Activated T-helper 17 cell treated with anti-CD3 and anti-CD28 coated beads, Interleukin-2, amount 50 U/mL, for 72 hours (primary cell): ENCODE measurements at regions not wholly inside any gene's neighbourhood (a gene's known extent, or its start where the extent isn't known, plus 50 kb on each side); places are given as distances from the start of the nearest gene placed in this dataset.
"Not testable (repeated sequence)": the region's sequence is repeated elsewhere in the genome, so short reads cannot be mapped to it uniquely, and the experiment has no call there.

Experiments
- ATAC-seq: fragments of 150-1000 bp; cut with Tn5 transposase; replicated peaks from 2 replicates; pipeline ENCODE4 v1.10.0; 2021; ENCODE audit warnings: mild to moderate bottlenecking, moderate library complexity
- H3K27ac Mint-ChIP-seq: one replicate; pipeline ENCODE4 v1.8.0; 2022; ENCODE audit warnings: mixed read lengths
- H3K27me3 Mint-ChIP-seq: one replicate; pipeline ENCODE4 v1.8.0; 2022; ENCODE audit warnings: mixed read lengths
- H3K36me3 Mint-ChIP-seq: one replicate; pipeline ENCODE4 v1.8.0; 2022; ENCODE audit warnings: low read depth, mild to moderate bottlenecking, mixed read lengths
- H3K4me1 Mint-ChIP-seq: one replicate; pipeline ENCODE4 v1.8.0; 2022; ENCODE audit warnings: mixed read lengths
- H3K4me3 Mint-ChIP-seq: one replicate; pipeline ENCODE4 v1.8.0; 2022; ENCODE audit warnings: mild to moderate bottlenecking, mixed read lengths
- H3K9me3 Mint-ChIP-seq: one replicate; pipeline ENCODE4 v1.8.0; 2022; ENCODE audit warnings: mixed read lengths

DNA sequence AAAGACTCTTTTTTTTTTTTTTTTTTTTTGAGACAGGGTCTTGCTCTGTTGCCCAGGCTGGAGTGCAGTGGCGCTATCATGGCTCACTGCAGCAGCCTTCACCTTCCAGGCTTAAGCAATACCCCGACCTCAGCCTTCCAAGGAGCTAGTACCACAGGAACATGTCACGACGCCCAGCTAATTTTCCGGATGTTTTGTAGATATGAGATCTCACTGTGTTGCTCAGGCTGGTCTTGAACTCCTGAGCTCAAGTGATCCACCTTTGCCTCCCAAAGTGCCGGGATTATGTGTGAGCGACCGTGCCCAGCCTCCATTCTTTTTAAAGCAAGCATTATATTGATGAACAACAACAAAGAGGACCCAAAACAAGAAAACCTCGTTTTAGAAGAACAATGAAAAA lies 307.1 kb upstream of the ID2 start:
- ATAC-seq: no peak
- Mint-ChIP-seq H3K27ac (no peak overlapping the region), H3K4me1 (peaks cover 32% of the 10 kb centered on the region), H3K4me3 (no peak overlapping the region), H3K27me3 (no peaks in the 10 kb centered on the region), H3K9me3 (no peaks in the 10 kb centered on the region), H3K36me3 (peaks cover 34% of the 10 kb centered on the region)

DNA sequence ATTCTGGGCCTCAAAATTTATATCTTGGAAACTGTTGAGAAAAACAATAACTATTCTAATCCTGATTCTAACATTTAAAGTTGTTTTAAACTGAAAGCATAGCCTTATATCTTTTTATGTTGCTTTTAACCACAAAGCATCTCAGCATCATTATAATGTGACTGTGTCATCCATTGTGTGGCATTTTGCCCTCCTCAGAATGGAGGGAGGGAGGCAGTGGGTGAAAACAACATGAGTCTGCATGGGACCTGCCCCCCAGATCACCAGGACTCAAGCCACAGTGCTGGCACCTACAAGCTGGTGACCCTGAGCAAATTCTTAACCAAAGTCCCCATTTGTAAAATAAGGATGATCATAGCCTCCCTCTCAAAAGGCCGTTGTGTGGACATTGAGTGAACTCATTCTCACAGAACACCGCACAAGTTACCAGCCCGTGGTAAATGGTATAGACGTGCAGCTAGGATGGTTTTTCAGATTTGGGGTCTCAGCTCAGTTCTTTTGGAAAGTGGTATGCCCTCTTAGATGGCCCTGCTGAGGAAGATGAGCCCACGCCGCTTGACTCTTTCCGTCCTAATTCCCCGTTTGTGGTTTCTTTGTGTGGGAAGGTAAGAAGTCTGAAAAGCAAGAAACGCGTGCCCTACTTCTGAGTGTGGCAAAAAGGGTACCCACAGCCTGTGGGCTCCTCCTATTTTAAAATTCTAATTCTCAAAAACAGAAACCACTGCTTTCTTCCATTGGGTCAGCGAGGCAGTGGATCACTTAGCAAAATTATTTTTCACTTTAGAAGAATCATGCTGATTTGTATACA lies 305.0 kb upstream of the ID2 start:
- Mint-ChIP-seq H3K27ac (peak overlapping the region; percentile 97), H3K4me1 (peaks cover 37% of the 10 kb centered on the region), H3K36me3 (peaks cover 47% of the 10 kb centered on the region), H3K9me3 (no peaks in the 10 kb centered on the region), H3K4me3 (peak overlapping the region; percentile 78), H3K27me3 (no peaks in the 10 kb centered on the region)
- ATAC-seq: peak; percentile 57

DNA sequence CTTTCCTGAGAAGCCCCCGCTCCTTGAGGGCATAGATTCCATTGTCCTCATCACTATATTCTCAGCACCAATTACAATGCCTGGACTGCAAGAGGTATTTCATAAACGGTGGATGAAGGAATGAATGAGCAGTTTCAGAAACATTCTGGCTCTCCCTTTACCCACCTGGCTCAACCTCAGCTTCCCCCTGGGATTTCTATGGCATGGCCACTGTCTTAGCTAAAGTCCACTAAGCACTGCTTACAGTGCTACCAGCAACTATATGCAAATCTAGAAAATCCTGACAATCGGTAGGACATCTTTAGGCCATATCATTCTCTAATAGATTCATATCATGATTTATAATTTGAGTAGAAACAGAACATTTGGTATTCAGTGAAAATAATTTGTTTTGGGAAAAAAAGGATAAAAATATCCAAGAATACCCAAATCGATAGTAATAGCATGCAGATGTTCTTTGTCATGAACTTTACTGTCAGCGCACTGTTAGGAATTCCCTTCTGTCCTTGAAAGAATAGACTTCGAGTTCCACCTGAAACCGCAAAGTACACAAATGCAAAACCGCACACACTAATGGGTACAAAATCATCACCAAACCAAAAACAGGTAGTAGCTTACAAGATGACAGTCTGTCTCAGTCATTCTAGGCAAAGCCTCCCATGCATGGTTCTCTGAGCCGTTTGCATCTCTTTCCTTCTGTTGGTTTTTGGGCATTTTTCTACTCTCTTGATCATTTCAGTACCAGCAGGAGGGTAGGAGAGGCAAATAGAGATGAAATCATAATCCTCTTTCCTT lies 303.6 kb upstream of the ID2 start:
- Mint-ChIP-seq H3K27ac (peak overlapping the region; percentile 97), H3K4me3 (peak overlapping the region; percentile 78)

DNA sequence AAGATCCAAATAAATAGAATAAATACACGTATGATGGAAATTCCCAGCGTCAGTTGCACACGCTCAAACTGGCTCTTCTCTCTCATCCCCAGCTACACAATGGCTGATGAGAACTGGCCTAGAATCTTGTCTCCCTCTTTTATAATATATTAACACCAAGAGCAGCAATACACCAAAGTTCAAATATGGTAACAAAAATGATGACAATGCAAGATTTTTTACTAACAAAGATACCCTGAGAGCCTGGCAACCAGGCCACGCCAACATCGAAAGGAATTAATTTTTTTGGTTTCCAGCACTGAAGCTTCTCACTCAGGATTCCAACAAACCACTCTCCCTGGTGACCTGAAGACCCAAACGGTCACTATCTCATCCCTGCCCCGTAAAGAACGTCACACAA lies 302.7 kb upstream of the ID2 start:
- H3K4me3 Mint-ChIP-seq: peak overlapping the region; percentile 78
- H3K27ac Mint-ChIP-seq: peak overlapping the region; percentile 97
- peaks cover 57% of the 10 kb centered on the region for H3K36me3 Mint-ChIP-seq
- H3K4me1 Mint-ChIP-seq: peaks cover 50% of the 10 kb centered on the region
- H3K27me3 Mint-ChIP-seq: no peaks in the 10 kb centered on the region
- no peak for ATAC-seq
- H3K9me3 Mint-ChIP-seq: no peaks in the 10 kb centered on the region

More for the DNA sequence above, 303.6 kb upstream of the ID2 start:
- Mint-ChIP-seq H3K4me1 (peaks cover 44% of the 10 kb centered on the region), H3K36me3 (peaks cover 53% of the 10 kb centered on the region), H3K27me3 (no peaks in the 10 kb centered on the region), H3K9me3 (no peaks in the 10 kb centered on the region)
- ATAC-seq: peak; percentile 82

DNA sequence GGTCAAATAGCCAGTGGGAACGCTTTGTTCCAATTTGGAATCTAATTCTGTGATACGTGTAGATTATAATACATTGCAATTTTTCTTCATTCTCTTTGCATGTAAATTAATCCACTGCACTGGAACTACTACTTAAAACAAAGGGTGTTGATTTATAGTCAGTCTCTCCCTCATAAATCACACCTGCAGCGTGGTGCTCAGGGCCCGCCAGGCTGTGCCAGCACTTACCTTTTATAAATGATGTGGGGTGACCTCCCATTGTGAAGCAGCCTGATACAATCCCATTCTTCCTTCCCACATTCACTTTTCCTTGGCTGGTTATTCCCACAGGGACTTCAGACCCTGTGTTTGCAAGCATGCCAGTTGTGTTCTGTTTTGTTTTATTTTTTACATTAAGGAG lies 302.3 kb upstream of the ID2 start:
- H3K36me3 Mint-ChIP-seq: peaks cover 57% of the 10 kb centered on the region
- no peaks in the 10 kb centered on the region for H3K9me3 Mint-ChIP-seq
- no peaks in the 10 kb centered on the region for H3K27me3 Mint-ChIP-seq
- peaks cover 55% of the 10 kb centered on the region for H3K4me1 Mint-ChIP-seq
- peak overlapping the region; percentile 78 for H3K4me3 Mint-ChIP-seq
- peak overlapping the region; percentile 97 for H3K27ac Mint-ChIP-seq
- no peak for ATAC-seq

DNA sequence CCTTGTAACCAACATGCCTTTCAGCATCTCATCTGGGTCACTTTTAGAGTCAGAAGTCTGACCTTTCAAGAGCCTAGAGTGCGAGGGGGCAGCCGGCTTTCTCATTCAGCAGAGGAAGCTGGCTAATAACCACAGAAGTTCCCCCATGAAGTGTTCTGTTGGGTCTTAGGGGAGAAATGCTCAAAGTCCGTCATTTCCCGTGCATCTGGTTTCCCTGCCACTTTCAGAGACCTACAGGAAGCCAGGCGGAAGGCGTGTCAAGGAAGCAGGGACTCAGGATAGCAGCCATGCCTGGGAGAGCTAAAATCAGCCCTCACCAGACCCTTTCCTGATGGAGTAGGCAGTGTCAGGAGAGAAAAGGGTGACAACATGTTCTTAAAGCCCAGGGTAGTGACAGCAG lies 301.8 kb upstream of the ID2 start:
- H3K9me3 Mint-ChIP-seq: no peaks in the 10 kb centered on the region
- peak overlapping the region; percentile 78 for H3K4me3 Mint-ChIP-seq
- no peaks in the 10 kb centered on the region for H3K27me3 Mint-ChIP-seq
- peaks cover 57% of the 10 kb centered on the region for H3K4me1 Mint-ChIP-seq
- peak overlapping the region; percentile 97 for H3K27ac Mint-ChIP-seq
- H3K36me3 Mint-ChIP-seq: peaks cover 57% of the 10 kb centered on the region
- no peak for ATAC-seq

DNA sequence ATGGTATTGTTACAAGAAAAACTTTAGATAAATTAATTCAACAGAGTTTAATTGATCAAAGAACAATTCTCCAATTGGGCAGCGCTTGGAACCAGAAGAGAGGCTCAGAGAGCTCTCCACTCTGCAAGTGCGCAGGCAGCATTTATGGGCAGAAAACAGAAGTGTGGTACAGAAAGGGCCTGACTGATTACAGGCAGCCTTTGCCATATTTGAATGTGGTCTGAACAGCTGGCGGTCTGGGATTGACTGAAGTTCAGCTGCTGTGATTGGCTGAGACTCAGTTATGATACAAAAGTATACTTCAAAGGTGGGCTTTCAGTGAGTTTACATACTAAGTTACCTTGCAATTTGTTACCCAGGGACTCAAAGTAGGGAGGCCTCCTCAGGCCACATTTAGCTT lies 301.3 kb upstream of the ID2 start:
- ATAC-seq: no peak
- Mint-ChIP-seq H3K27ac (no peak overlapping the region), H3K36me3 (peaks cover 57% of the 10 kb centered on the region), H3K27me3 (no peaks in the 10 kb centered on the region), H3K9me3 (no peaks in the 10 kb centered on the region), H3K4me3 (peak overlapping the region; percentile 78), H3K4me1 (peaks cover 57% of the 10 kb centered on the region)

DNA sequence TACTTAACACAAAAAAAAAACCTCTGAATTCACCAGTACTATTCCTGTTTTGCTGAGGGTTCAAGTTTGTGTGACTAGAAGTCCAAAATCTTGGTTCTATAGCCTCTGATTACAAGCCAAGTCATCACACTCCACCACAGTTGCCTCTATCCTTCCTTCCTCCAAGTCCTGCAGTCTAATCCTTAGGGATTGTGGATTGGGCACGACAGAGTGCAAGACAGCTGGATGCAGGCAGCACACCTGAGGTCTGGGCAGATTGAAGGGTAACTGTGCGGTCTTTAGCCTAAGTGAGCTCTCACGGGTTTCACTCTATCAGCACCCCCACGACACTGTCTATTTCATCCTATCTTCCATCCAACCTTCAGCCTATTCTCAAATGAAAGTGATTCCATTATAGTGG lies 299.4 kb upstream of the ID2 start:
- Mint-ChIP-seq H3K36me3 (peaks cover 45% of the 10 kb centered on the region), H3K4me3 (no peak overlapping the region), H3K4me1 (peaks cover 47% of the 10 kb centered on the region), H3K27ac (peak overlapping the region; percentile 56), H3K27me3 (no peaks in the 10 kb centered on the region), H3K9me3 (no peaks in the 10 kb centered on the region)
- ATAC-seq: no peak

DNA sequence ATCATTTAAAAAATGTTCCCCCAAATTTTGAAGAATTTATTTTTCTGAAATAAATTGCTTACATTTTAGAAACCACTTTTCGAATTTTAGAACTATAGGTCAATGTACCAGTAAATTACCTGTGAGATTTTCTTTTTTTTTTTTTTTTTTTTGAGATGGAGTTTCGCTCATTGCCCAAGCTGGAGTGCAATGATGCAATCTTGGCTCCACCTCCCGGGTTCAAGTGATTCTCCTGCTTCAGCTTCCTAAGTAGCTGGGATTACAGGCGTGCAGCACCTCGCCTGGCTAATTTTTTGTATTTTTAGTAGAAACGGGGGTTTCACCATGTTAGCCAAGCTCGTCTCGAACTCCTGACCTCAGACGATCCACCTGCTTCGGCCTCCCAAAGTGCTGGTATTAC lies 295.1 kb upstream of the ID2 start:
- H3K27ac Mint-ChIP-seq, H3K27me3 Mint-ChIP-seq, ATAC-seq, H3K9me3 Mint-ChIP-seq, H3K4me3 Mint-ChIP-seq: not testable (repeated sequence)
- peaks cover 25% of the 10 kb centered on the region for H3K4me1 Mint-ChIP-seq
- H3K36me3 Mint-ChIP-seq: peaks cover 35% of the 10 kb centered on the region

DNA sequence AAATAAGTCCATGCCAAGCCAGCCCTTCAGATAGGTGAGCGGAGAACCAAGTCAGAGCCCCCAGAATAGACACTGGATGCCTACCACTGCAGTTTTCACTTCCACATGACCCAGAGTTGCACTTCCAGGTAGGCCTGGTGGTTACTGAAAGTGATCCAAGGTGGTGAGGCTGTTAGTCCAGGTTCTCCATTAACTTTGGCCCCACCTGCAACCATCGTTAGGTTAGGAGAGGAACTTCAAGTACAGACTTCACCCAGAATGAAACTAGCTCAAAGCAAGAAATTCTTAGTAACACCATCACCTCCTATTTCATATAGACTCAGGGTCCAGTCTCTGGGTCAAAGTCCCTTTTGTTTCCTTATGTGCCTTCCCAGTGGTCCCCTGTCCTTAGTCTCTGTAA lies 293.1 kb upstream of the ID2 start:
- no peak overlapping the region for H3K4me3 Mint-ChIP-seq
- H3K36me3 Mint-ChIP-seq: peaks cover 37% of the 10 kb centered on the region
- H3K27ac Mint-ChIP-seq: no peak overlapping the region
- H3K27me3 Mint-ChIP-seq: no peaks in the 10 kb centered on the region
- no peaks in the 10 kb centered on the region for H3K9me3 Mint-ChIP-seq
- ATAC-seq: no peak
- peaks cover 14% of the 10 kb centered on the region for H3K4me1 Mint-ChIP-seq

DNA sequence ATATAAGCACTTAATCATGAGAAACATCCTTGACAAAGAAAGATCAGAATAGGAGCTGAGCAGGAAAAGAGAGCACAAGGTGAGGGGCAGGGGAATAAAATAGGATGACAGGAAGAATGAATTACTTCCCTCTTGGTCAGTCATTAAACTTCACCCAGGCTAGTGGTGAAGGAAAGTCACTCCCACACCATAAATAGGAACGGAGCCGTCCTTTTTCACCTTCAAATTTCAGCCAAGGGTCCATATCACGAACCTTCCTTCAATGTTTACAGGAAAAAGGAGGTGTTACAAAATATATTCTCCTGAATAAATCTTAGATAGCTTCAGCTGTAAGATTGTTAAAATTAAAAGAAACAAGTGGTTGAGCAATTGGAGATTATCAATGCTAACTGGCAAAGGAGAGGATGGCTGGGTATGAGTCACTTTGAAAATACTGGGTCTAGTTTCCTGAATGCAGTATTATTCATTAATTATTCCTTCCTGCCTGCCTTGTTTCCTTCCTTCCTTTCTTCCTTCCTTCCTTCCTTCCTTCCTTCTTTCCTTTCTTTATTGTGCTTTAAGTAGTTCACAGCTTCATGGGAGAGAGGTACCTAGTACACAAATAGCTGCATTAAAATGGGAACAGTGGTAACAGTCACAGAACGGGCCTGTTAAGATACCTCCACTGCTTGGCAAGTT lies 292.3 kb upstream of the ID2 start:
- Mint-ChIP-seq H3K36me3 (peaks cover 37% of the 10 kb centered on the region), H3K9me3 (no peaks in the 10 kb centered on the region), H3K27ac (peak overlapping the region; percentile 53), H3K4me3 (no peak overlapping the region), H3K27me3 (no peaks in the 10 kb centered on the region), H3K4me1 (peaks cover 7% of the 10 kb centered on the region)
- no peak for ATAC-seq

DNA sequence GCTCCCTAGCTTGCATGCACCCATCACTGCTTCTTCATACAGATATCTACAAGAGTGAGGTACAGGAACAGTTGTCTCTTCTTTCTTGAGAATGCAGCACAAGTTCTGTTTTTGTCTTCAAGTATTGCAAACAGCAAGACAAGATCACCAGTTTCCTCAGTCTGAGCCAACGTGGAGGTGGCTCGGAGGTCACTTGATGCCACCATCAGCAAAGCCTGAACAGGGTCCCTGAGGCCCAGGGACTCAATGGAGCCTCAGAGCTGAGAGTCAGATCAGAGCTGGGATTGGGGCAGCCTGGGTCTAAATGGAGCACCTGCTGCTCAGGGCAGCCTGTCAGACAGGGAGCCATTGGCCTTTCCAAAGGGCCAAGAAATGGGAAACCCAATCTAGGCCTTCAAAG lies 290.7 kb upstream of the ID2 start:
- ATAC-seq: no peak
- Mint-ChIP-seq H3K9me3 (no peaks in the 10 kb centered on the region), H3K27ac (no peak overlapping the region), H3K27me3 (no peaks in the 10 kb centered on the region), H3K36me3 (peaks cover 37% of the 10 kb centered on the region), H3K4me3 (no peak overlapping the region), H3K4me1 (peaks cover 6% of the 10 kb centered on the region)

DNA sequence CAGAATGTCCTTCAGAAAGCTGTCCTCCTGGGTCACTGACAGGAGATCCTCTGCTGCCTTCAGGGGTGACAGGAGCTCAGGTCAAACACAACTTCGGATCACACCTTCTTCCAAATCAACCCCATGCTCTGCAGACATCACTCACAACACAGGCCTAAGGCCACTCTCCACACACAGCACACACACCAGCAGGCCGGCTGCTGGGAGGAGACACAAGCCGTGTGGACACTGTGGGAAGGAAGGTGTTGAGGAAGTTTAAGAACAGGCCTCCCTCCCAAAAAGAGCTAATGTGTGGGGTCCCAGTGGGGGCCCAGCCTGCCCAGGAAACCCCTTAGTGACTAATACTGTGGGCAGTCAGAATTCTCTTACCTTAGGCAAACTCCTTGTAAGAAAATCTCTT lies 290.3 kb upstream of the ID2 start:
- Mint-ChIP-seq H3K36me3 (peaks cover 37% of the 10 kb centered on the region), H3K27me3 (no peaks in the 10 kb centered on the region), H3K4me3 (no peak overlapping the region), H3K27ac (no peak overlapping the region), H3K4me1 (peaks cover 6% of the 10 kb centered on the region), H3K9me3 (no peaks in the 10 kb centered on the region)
- ATAC-seq: no peak

DNA sequence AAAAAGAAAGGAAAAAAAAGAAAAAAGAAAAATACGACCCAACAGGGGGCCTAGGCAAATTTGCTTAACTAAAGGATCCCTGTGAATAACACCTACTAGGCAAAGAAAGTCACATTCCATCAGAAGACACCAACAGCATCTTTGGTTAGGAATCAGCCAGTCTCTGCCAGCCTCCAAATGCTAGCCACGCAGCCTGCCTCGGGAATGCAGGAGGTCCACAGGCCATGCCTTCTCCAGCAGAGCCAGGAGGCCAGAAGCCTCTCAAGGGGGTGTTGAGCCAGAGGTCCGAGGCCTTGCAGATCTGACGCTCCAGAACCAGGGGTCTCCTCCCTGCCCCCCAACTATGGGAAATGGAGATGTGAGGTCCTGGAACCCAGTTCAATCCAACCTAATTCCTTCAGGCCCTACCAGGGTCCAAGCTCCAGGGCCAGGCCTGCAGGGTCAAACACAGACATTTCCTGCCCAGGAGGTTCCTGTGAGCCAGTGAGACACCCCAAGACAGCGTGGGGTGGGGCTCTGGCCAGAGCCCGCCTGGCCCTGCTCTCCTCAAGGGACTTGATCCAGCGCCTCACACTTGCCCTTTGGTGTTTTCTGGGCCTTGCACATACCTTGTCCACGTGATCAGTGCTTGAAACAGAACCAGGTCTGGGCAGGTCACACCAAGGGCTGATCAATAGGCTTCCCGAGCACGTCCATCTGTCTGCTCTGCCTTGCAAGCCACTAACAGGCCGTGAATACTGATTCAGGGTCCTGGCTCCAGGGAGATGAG lies 289.6 kb upstream of the ID2 start:
- H3K9me3 Mint-ChIP-seq: no peaks in the 10 kb centered on the region
- peaks cover 37% of the 10 kb centered on the region for H3K36me3 Mint-ChIP-seq
- no peak overlapping the region for H3K4me3 Mint-ChIP-seq
- no peaks in the 10 kb centered on the region for H3K27me3 Mint-ChIP-seq
- ATAC-seq: no peak
- H3K4me1 Mint-ChIP-seq: peaks cover 8% of the 10 kb centered on the region
- H3K27ac Mint-ChIP-seq: no peak overlapping the region
